Amniotic stem cell (primary cell): ENCODE measurements at regions not wholly inside any gene's neighbourhood (a gene's known extent, or its start where the extent isn't known, plus 50 kb on each side); places are given as distances from the start of the nearest gene placed in this dataset.
"Not testable (repeated sequence)": the region's sequence is repeated elsewhere in the genome, so short reads cannot be mapped to it uniquely, and the experiment has no call there.

Experiments
- DNase-seq: peaks from one replicate; lab custom pipeline; 2025; lab: John Stamatoyannopoulos, UW

DNA sequence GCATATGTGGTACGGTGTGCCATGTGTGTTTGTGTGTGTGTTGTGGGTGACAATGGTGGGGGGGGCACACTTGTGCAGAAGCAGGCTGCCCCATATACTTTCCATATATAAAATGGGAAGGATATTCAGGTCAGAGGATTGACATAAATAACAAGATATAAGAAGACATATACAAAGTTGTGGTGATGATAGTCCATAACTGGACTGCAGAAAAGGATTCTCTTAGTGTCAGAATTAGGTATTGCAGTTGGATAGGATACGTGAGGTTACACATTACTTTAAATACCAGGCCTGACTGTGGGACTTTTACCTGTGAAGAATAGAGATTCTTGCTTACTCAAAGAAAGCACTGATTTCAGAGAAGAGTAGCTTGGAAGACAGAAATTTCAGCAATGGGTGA lies 1260.3 kb downstream of the EPHA7 start:
- DNase-seq: no peak

DNA sequence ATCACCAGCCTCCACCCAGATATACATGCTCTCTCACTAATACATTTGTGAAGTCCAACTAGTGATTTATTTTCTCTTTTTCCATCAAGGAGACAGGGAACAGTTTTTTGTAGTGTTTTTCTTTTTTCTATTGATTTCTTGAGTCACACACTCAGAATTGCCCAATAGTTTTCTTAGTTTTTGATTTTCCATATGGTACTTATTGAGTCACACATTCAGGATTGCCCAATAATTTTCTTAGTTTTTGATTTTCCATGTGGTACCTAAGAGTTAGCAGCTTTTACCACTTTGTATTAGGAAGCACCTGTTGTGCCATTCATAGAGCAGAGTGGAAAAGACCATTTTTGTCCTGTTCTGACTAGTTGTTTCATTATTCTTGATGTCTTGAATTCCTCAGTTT lies 1268.8 kb downstream of the EPHA7 start:
- no peak for DNase-seq

DNA sequence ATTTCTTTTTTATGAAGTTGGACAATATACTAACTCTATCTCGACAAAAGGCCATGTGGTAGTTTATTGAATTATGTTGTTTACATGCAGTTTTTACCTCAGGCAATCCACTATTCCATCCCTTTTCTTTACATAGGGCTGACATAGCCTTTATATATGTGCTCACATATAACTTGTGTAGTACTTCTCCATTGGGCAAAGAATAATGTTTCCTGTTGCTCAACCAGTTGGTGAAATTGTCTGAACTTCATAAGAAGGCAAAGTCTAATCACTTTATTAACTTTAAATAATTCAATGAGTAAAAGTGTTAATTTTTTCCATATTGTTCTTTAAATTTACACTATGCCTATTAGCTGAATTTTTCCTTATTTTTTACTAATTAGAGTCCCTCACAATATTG lies 1272.1 kb downstream of the EPHA7 start:
- no peak for DNase-seq

DNA sequence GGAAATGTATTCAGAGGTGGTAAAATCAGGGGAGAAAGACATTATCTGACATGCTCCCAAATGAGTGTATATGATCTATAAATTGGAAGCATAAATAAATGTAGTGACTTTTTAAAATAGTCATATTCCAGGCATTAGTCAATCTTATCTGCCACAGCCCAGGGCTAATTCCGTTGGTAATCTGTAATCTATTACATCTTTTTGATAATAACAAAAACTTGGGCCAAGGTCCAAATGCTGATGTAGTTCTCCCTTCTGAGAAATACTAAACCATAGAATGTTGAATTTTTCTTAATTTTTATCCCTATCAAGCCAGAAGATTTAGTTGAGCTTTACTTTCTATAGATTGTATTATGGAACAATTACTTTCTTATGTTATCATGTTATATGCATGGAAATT lies 1279.8 kb downstream of the EPHA7 start:
- no peak for DNase-seq

DNA sequence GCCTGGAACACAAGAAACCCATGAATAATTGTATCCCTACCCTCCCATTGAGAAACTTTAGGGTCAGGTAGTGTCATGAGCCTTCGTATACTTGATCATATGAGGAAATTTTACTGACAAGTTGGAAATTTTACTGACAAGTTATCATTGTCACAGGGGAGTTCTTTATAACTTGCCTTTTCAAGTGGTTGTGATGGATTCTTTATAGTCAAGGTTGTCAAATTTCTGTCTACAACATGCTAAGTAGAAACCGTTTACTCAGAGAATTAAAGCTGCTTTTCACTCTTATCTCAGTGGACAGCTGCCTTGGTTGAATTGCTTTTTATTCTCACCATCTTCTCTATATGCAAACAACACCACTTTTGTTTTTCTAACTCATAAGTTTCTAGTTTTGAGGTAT lies 1286.4 kb downstream of the EPHA7 start:
- DNase-seq: no peak

DNA sequence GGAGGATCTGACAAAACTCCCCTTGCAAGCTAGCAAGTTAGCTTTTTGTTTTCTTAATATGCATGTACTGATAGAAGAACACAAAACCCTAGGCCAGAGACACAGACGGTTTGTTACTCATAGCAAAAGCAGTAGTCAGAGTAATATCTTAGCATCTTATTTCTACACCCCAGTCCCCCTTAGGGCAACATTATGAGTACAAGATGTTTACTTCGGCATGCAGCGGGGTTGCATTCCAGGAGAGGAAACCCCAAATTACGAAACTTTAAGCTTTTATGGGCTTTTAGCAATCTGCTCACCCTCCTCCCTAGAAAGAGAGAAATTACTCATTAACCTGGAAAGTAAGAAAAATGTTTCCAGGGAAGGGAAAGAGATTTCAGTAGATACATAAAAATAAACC lies 1286.9 kb downstream of the EPHA7 start:
- no peak for DNase-seq

DNA sequence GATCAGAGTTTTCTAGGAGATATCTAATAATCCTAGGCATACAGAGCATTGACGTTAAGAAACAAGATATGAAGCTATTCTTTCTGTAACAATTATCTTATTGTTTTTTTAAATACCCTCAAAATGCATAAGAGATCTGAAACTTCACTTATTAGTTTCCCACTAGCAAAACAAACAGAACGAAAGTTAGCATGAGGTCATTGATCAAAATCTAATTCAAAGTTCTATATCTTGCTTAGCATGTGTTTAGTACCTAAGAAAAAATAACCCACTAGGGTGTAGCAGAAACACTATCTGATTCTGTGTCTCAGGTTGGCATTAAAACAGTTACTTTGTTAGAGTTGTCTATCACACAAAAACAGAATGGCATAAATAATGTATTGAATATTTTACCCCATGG lies 1288.4 kb downstream of the EPHA7 start:
- DNase-seq: no peak

DNA sequence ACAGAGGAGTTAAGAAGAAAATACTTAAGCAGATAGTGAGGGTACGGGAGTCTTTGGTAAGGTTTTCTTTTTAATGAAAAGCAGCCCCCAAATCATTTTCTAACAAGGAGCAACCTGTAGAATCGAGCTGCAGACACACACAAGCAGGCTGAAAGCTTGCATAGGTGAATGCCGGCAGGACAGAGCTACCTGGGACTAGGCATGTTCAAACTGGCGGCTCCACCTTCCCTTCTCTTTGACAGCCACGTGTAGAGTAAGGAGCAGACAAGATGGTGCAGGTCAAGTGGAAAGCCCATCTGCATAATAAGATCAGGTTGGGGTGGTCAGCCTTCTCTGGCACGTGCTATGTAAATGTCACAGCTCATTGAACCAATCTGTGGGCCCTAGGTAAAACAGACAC lies 1292.4 kb downstream of the EPHA7 start:
- no peak for DNase-seq

DNA sequence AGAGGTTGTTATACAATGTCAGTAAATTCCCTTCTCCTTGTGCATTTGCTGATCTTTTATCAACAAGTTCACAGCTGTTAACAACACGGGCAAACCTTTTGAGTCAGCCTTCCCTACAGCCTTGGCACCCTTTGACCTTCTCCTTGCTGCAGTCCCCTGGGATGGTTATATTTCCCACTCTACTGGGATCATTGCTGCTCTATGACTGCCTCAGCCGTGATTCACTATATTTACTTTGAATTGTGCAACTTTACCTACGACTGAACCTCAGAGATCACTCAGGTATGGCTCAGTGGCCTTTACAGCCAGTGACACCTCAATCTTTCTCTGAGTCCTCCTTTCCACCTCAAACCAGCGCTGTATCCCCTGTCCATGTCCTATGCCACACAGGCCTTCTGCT lies 1293.3 kb downstream of the EPHA7 start:
- DNase-seq: no peak

DNA sequence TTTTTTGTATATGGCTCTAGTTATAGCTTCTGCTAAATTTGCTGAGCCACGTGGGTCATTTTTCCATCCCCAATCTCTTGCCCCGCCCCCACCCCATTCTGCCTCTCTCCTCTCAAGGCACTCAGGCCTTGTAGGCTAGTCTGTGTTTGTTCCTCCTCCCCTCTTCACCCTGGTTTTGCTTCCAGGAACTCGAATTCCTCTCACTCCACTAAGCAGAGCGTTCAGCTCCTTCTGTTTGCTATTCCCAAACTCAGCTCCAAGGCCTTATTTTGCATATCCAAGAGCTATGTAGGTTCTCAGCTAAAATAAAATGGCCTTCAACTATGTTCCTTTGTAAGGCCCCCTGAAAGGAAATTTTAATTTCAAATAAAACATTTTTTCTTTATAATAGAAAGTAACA lies 1293.7 kb downstream of the EPHA7 start:
- no peak for DNase-seq

DNA sequence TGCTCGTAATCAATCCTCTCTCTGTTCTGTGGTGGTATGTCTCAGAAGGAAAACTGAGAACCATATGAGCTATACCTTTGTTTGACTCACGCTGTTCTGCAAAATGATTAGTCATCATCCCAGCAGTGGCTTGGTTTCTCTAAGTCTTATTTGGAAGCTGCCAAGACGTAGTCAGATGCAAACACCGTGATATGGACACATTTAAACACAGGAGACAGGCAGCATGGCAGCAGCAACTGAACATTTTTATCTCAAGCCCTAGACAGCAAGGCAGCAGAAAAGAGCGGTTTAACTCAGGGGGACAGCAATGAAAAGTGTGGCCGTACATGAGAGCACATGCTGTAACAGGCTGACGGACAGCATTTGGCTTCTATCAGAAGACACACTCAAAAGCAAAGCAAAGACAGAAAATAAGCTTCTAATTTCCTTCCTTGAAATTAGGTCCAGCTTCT lies 1295.1 kb downstream of the EPHA7 start:
- DNase-seq: no peak

DNA sequence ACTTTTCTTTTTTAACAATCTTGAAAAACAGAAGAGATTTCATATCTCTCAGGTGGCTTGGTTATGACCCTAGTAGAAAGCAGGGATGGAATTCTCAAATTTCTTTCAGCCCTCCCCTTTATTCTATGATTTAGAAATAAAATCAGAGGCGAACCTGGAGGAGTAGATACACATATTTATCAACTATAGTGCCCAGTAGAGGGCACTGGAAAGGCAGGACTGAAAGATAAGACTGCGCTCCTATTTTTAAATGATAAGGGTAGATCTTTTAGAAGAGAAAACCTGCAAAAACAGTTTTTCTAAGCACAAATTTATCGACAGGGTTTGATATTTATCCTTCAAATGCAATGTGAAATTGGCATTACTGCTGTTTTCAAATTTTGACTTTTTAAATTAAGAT lies 1296.6 kb downstream of the EPHA7 start:
- DNase-seq: no peak

DNA sequence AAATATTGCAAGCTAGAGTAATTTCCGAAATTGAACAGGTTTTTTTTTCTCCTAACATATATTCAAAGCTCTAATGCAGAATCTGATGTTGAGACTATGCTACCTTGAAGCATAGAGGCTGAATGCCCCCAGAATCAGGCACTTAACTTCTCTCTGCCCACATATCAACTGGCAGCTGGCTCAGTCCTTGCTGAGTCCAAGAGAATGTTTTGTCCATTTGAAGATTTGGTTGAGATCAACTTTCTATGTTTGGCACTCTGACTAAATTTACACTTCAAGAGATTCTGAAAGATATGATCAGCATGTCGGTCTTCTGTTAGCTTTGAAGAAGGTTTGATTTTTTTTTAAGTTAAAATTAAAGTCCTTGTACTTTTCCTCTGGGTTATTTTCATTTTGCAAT lies 1298.1 kb downstream of the EPHA7 start:
- DNase-seq: no peak

DNA sequence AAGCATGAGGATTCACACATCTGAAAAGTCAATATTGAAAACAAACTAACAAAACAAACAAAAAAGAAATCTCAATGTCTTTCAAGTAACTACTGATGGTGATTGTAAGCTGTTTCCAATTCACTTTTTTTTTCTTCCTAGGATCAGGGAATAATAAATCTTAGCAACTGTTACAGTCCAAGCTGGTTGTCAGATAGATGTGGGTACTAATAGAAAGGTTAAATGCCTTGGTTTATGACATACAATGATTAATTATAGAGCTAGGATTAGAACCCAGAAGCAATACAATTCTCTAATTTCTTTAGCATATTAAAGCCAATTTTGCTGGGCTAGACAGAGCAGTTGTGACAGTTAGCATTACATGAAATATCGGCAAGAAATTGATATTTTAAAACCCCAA lies 1301.6 kb downstream of the EPHA7 start:
- DNase-seq: no peak

DNA sequence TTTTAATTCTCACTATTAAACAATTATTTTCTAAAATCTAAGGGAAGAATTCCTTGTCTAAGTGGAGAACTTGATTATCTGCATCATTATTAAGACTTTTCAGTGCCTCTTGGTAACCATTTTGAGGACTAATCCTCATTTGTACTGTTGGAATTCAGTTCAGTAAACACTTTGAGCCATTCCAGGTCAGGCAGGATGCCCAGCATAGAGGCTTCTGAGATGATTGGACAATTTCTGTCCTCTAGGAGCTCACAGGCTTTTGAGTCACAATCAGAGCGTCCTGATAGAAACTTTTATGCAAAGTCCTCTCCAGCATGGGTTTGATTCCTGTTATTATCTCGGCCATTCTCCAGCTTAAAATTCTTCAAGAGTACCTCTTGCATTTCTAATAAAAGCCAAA lies 1304.6 kb downstream of the EPHA7 start:
- no peak for DNase-seq

DNA sequence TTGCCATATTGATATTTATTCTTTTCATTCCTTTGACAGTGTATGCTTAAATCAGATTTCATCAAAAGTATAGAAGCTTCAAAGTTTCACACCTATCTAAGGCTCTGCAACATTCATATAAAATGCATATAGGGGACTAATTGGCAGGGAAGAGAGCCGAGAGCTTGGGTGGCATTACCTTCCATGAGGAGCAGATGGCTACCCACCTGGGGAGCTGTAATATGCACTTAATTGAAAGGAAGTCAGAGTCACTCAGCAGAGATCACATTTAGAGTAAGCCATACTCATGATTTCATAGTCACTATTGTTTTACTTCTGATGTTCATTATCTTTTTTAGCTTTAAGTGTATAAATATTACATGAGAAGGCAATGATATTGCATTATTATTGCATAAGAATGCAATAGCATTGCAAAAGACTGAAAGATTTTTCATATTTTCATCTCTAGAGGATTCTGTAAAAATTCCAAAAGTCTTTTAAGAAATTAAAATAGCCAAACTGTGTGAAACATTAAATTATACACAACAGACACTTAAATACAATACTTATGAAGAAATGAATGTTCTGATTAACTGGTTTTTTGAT lies 1305.2 kb downstream of the EPHA7 start:
- DNase-seq: no peak

DNA sequence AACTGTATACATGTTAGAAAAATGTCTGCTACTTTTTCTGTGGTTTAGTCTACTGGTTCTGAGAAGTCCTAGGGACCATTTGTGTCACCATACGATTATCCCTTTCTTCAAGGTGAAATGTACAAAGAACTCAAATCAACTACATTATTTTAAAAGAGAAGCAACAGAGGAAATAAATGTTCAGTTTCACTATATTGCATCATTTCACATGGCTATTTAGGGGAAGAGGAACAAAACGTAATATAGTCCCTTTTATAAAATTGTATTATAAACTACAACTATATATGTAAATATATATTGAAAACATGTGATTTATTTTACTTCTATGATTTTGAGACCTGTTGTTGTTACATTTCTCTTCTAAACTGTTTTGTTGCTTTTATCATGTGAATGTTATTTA lies 1308.0 kb downstream of the EPHA7 start:
- DNase-seq: no peak

DNA sequence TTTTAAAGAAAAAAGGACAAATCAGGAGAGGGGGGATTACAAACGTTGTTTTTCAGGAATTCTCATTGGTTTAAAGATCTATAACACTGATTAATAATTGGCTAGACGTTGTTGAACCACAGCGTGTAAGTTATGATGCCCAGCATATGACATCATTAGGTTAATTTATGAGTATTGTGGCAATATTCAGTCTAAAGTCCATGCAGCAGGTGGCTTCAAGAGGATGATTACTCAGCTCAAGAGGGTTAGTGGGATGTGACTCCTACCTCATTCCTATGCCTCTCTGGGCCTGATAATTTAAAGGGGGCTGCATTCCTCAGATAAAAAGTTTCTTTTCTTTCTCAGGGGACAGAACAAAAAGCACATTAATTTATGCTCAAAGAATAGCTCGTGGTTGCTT lies 1309.0 kb downstream of the EPHA7 start:
- DNase-seq: no peak

DNA sequence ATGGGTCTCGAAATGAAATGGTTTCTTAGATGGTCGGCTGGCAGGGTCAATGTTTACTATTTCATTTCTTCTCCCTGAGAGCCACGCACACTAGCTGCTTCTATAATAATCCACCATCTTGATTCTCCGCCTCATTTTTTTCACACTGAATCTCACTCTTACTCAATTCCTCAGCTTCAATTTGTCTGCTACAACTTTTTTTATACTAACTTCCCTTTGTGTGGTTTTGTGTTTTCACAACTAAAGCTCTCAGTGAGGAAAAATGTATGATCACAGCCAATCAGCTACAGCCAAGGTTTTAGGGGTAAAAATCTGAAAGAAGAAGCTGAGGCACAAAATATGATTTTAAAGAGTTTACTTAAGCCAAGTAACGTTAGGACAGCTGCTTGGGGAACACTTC lies 1309.4 kb downstream of the EPHA7 start:
- DNase-seq: no peak

DNA sequence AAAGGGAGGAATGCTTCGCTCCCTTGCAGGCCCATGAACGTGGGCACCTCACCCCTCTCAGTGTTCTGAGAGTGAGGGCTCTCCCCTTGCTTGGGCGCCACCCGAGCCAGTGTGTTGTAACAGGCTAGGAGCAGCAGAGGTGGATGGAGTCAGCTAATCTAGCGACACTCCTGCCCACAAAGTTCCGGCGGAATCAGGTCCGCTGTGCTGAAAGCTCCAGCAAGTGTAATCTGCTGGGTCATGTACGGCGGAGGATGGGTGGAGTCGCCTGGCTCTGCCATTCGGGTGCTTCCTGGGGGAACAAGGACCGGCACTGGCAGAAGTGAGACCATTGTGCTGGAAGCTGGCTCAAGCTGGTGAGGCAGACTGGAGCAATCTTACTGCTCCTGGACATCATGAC lies 1310.1 kb downstream of the EPHA7 start:
- DNase-seq: no peak

DNA sequence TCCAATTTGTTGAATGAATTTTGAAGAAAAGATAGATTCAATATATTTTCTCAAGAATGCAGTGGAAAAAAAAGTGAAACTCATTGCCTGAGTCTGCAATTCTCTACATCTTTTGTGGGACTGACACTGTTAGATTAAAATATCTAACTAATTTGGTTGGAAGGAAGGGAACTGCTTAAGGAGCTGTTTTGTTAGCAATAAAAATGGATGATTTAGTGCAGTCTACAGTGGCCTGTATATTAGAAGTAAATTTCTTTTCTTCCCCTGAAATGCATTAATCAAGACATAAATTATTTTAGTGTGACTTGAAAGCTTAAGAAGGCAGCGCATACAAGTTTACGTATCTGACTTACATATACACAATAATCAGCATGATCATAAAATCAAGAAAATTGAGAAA lies 1332.6 kb downstream of the EPHA7 start:
- DNase-seq: no peak

DNA sequence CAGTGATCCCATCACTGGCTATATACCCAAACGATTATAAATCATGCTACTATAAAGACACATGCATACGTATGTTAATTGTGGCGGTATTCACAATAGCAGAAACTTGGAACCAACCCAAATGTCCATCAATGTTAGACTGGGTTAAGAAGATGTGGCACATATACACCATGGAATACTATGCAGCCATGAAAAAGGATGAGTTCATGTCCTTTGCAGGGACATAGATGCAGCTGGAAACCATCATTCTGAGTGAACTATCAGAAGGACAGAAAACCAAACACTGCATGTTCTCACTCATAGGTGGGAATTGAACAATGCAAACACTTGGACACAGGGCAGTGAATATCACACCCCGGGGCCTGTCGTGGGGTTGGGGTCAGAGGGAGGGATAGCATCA lies 1335.4 kb downstream of the EPHA7 start:
- not testable (repeated sequence) for DNase-seq

DNA sequence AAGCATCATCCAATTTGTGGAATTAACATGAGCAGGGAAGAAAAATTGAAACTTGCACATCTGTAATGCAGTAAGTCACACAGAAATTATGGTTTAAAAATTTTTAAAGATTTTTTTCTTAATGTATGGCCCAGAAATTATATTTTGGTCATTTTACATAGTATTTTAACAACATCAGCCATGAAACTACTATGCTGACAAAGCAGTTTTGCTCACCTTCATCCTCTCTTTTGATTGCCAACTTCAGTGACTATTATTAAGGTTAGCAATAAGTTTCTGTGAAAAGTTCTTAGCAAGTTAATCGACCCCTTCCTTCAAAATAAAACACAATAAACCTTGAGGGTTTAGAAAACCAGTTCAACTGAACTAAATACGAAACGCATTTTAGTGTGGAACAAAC lies 1347.0 kb downstream of the EPHA7 start:
- DNase-seq: no peak

DNA sequence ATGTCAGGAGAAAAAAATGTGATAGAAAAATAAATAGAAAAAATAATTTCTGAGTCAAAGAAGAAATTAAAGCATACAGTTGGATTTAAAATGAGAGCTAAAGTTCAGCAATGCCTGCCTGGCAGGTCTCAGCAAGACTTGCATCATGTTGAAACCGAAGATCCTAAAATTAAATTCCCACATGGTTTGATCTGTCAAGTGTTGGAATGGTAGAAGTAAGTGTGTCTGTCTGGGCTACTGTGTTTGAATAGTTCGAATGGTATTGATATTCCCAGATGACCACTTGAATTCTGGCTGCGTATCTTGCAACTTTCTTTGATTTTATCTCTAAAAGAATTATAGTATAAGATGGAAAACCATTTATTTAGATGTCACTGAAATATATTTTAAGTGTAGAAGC lies 1349.6 kb downstream of the EPHA7 start:
- no peak for DNase-seq

DNA sequence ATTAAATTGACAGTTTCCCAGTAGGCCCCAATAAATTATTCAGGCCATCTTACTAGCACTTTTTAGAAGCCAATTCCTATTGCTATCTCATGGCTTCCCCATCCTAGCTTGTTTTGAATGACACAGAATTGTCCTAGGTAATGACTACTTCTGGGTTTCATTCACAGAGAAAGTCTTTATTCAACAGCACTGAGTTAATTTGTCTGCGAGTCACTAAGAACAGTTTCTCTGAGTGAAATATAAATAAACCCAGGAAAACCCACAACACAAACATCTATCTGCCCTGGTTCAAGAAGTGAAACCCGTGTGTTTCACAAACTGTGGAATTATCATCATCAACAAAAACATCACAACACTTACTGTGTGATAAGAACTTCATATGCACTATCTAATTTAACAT lies 1366.8 kb downstream of the EPHA7 start:
- no peak for DNase-seq
